Neuron (in vitro differentiated cells): ENCODE measurements at regions not wholly inside any gene's neighbourhood (a gene's known extent, or its start where the extent isn't known, plus 50 kb on each side); places are given as distances from the start of the nearest gene placed in this dataset.

Source experiments
- H2AFZ ChIP-seq: one replicate; pipeline ENCODE4 v1.6.1; 2013; ENCODE audit warnings: low read depth, mild to moderate bottlenecking, inconsistent platforms, low read length, moderate library complexity
- H3K27me3 ChIP-seq: one replicate; pipeline ENCODE4 v1.6.1; 2013; ENCODE audit warnings: low read length; ENCODE audit not compliant: insufficient read depth
- H3K36me3 ChIP-seq: one replicate; pipeline ENCODE4 v1.6.1; 2013; ENCODE audit warnings: low read length; ENCODE audit not compliant: insufficient read depth
- H3K4me1 ChIP-seq: one replicate; pipeline ENCODE4 v1.6.1; 2013; ENCODE audit warnings: low read length; ENCODE audit not compliant: insufficient read depth
- H3K4me3 ChIP-seq: 2 replicates; pipeline ENCODE4 v1.5.1; 2013; ENCODE audit warnings: mild to moderate bottlenecking, low read length, moderate library complexity
- H3K9me3 ChIP-seq: one replicate; pipeline ENCODE4 v1.6.1; 2013; ENCODE audit warnings: low read length

- H3K36me3 ChIP-seq = no peaks in the 10 kb centered on the region
- H3K27me3 ChIP-seq = no peaks in the 10 kb centered on the region
- no peak overlapping the region for H3K4me3 ChIP-seq
- no peak overlapping the region for H2AFZ ChIP-seq
- H3K9me3 ChIP-seq = no peaks in the 10 kb centered on the region
- peaks cover 4% of the 10 kb centered on the region for H3K4me1 ChIP-seq
Measured at GRCh38 chr3:66577426-66578203, 76.8 kb upstream of the LRIG1 start.

GRCh38 chr3:66581256-66581655, 80.4 kb upstream of the LRIG1 start:
- H3K36me3 ChIP-seq = no peaks in the 10 kb centered on the region
- peaks cover 12% of the 10 kb centered on the region for H3K4me1 ChIP-seq
- H3K27me3 ChIP-seq = no peaks in the 10 kb centered on the region
- no peaks in the 10 kb centered on the region for H3K9me3 ChIP-seq
- H3K4me3 ChIP-seq = no peak overlapping the region
- H2AFZ ChIP-seq = no peak overlapping the region

GRCh38 chr3:66582721-66583423, 82.0 kb upstream of the LRIG1 start:
- H3K27me3 ChIP-seq = no peaks in the 10 kb centered on the region
- peaks cover 10% of the 10 kb centered on the region for H3K4me1 ChIP-seq
- H3K36me3 ChIP-seq = no peaks in the 10 kb centered on the region
- no peak overlapping the region for H3K4me3 ChIP-seq
- no peak overlapping the region for H2AFZ ChIP-seq
- H3K9me3 ChIP-seq = no peaks in the 10 kb centered on the region

GRCh38 chr3:66583424-66584040, 82.7 kb upstream of the LRIG1 start:
- no peak overlapping the region for H2AFZ ChIP-seq

GRCh38 chr3:66585520-66586095, 84.8 kb upstream of the LRIG1 start:
- H3K9me3 ChIP-seq = no peaks in the 10 kb centered on the region
- no peak overlapping the region for H2AFZ ChIP-seq
- H3K36me3 ChIP-seq = no peaks in the 10 kb centered on the region
- H3K4me3 ChIP-seq = no peak overlapping the region
- no peaks in the 10 kb centered on the region for H3K27me3 ChIP-seq
- peaks cover 8% of the 10 kb centered on the region for H3K4me1 ChIP-seq

More at GRCh38 chr3:66583424-66584040, 82.7 kb upstream of the LRIG1 start:
- Histone ChIP-seq H3K4me3 (no peak overlapping the region), H3K27me3 (no peaks in the 10 kb centered on the region), H3K36me3 (no peaks in the 10 kb centered on the region), H3K4me1 (peaks cover 8% of the 10 kb centered on the region), H3K9me3 (no peaks in the 10 kb centered on the region)

GRCh38 chr3:66586853-66587252, 86.0 kb upstream of the LRIG1 start:
- H3K4me1 ChIP-seq = peaks cover 17% of the 10 kb centered on the region
- H3K9me3 ChIP-seq = no peaks in the 10 kb centered on the region
- no peak overlapping the region for H3K4me3 ChIP-seq
- H2AFZ ChIP-seq = no peak overlapping the region
- no peaks in the 10 kb centered on the region for H3K27me3 ChIP-seq
- no peaks in the 10 kb centered on the region for H3K36me3 ChIP-seq

- no peak overlapping the region for H3K4me3 ChIP-seq
Measured at GRCh38 chr3:66588340-66588847, 87.6 kb upstream of the LRIG1 start.

GRCh38 chr3:66592016-66592761, 91.4 kb upstream of the LRIG1 start:
- Histone ChIP-seq H3K27me3 (no peaks in the 10 kb centered on the region), H3K4me3 (peak overlapping the region; percentile 31), H3K36me3 (no peaks in the 10 kb centered on the region), H3K9me3 (no peaks in the 10 kb centered on the region), H2AFZ (peak overlapping the region; percentile 75), H3K4me1 (peaks cover 23% of the 10 kb centered on the region)

More at GRCh38 chr3:66588340-66588847, 87.6 kb upstream of the LRIG1 start:
- Histone ChIP-seq H3K27me3 (no peaks in the 10 kb centered on the region), H2AFZ (no peak overlapping the region), H3K9me3 (no peaks in the 10 kb centered on the region), H3K4me1 (peaks cover 29% of the 10 kb centered on the region), H3K36me3 (no peaks in the 10 kb centered on the region)

GRCh38 chr3:66592927-66593625, 92.3 kb upstream of the LRIG1 start:
- H2AFZ ChIP-seq = peak overlapping the region; percentile 74
- H3K27me3 ChIP-seq = no peaks in the 10 kb centered on the region
- H3K9me3 ChIP-seq = no peaks in the 10 kb centered on the region
- H3K4me1 ChIP-seq = peaks cover 23% of the 10 kb centered on the region
- H3K4me3 ChIP-seq = peak overlapping the region; percentile 31
- no peaks in the 10 kb centered on the region for H3K36me3 ChIP-seq

GRCh38 chr3:66593978-66594377, 93.2 kb upstream of the LRIG1 start:
- Histone ChIP-seq H3K9me3 (no peaks in the 10 kb centered on the region), H3K4me1 (peaks cover 23% of the 10 kb centered on the region), H3K4me3 (no peak overlapping the region), H2AFZ (no peak overlapping the region), H3K27me3 (no peaks in the 10 kb centered on the region), H3K36me3 (no peaks in the 10 kb centered on the region)

- H2AFZ ChIP-seq = no peak overlapping the region
- no peaks in the 10 kb centered on the region for H3K27me3 ChIP-seq
- H3K9me3 ChIP-seq = no peaks in the 10 kb centered on the region
- H3K4me1 ChIP-seq = peaks cover 9% of the 10 kb centered on the region
- H3K4me3 ChIP-seq = no peak overlapping the region
- no peaks in the 10 kb centered on the region for H3K36me3 ChIP-seq
Measured at GRCh38 chr3:66597308-66597863, 96.6 kb upstream of the LRIG1 start.

GRCh38 chr3:66598168-66598567, 97.3 kb upstream of the LRIG1 start:
- no peaks in the 10 kb centered on the region for H3K27me3 ChIP-seq
- H3K9me3 ChIP-seq = no peaks in the 10 kb centered on the region
- H2AFZ ChIP-seq = no peak overlapping the region
- H3K4me3 ChIP-seq = no peak overlapping the region
- H3K4me1 ChIP-seq = peaks cover 4% of the 10 kb centered on the region
- H3K36me3 ChIP-seq = no peaks in the 10 kb centered on the region
